Transverse colon (tissue), 4 donors: ENCODE measurements at regions not wholly inside any gene's neighbourhood (a gene's known extent, or its start where the extent isn't known, plus 50 kb on each side); places are given as distances from the start of the nearest gene placed in this dataset.

Source experiments
- POLR2A ChIP-seq: fragments of 450-650 bp; IDR thresholded peaks from one replicate; pipeline ENCODE4 v1.6.1; 2016; ENCODE audit warnings: antibody characterized with exemption, mild to moderate bottlenecking, moderate library complexity
- POLR2AphosphoS5 ChIP-seq, 3 donors: sonication (generic); formaldehyde crosslinking; IDR thresholded peaks; one replicate each; pipeline ENCODE4 v1.6.1; 2016; ENCODE audit warnings: antibody characterized with exemption in 3 of 3
- TF ChIP-seq, protein P1 (sequence below), 5 experiments: fragments of 200-600 bp in 3 of 5; fragments of 450-650 bp in 2 of 5; sonication (generic) in 3 of 5; IDR thresholded peaks; 1 replicate in 2 of 5; 2 replicates in 3 of 5; pipeline ENCODE4 v1.5.1; 2016 to 2017; ENCODE audit warnings: antibody characterized with exemption in 5 of 5, inconsistent platforms in 3 of 5, mild to moderate bottlenecking in 2 of 5, moderate library complexity in 1 of 5

DNA sequence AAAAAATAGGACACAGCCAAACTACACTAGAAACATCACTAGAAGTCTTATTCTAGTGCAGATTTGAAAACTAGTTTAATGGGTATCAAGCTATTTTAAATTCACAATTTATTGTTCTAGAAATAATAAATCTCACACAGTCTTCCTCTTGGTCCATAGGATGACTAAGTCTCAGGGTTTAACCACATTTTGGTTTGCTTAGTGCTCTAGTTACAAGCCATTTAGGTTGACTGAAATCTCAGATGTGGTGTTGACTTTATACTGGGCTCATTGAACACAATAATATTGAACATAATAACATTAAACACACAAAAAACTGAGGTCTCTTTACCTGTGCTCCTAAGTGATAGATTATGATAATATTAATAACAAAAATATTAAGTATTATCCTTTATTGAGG, 760.3 kb upstream of the CCDC179 start:
- TF ChIP-seq, protein P1, sequence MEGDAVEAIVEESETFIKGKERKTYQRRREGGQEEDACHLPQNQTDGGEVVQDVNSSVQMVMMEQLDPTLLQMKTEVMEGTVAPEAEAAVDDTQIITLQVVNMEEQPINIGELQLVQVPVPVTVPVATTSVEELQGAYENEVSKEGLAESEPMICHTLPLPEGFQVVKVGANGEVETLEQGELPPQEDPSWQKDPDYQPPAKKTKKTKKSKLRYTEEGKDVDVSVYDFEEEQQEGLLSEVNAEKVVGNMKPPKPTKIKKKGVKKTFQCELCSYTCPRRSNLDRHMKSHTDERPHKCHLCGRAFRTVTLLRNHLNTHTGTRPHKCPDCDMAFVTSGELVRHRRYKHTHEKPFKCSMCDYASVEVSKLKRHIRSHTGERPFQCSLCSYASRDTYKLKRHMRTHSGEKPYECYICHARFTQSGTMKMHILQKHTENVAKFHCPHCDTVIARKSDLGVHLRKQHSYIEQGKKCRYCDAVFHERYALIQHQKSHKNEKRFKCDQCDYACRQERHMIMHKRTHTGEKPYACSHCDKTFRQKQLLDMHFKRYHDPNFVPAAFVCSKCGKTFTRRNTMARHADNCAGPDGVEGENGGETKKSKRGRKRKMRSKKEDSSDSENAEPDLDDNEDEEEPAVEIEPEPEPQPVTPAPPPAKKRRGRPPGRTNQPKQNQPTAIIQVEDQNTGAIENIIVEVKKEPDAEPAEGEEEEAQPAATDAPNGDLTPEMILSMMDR (IDR thresholded peaks at IDR 0.05) = no peak
- TF ChIP-seq POLR2AphosphoS5 (IDR thresholded peaks at IDR 0.05) = no peak
- TF ChIP-seq POLR2A = no peak
